ENCODE measurements at regions not wholly inside any gene's neighbourhood (a gene's known extent, or its start where the extent isn't known, plus 50 kb on each side); places are given as distances from the start of the nearest gene placed in this dataset.

DNA sequence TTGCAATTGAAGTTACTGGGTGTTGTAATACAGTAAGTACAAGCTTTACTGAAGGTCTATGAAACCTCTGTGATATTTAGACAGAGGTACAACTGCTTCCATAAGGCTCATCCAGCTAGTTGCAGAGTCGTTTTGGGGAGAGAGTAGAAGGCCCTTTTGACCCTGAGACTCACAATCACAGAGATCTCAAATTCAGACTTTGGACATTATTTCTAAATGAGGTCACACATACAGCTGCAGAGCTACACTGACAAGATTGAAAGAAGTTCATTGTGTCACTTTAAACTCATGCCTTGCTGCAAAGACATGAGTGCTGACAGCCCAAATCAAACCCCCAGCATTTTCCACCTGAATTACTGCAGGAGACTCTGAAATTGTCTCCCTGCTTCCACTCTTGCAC is 205.9 kb upstream of the TMEM161B start:
- H3K4me3 ChIP-seq (replicated peaks; ENCODE audit: low read depth, low read length) = no peak overlapping the region
- no peak for DNase-seq (ENCODE audit: extremely low read depth, insufficient read length)
- H3K27me3 ChIP-seq (replicated peaks; ENCODE audit: control insufficient read depth, insufficient read depth, low read length) = no peaks in the 10 kb centered on the region
- TF ChIP-seq, protein P1, sequence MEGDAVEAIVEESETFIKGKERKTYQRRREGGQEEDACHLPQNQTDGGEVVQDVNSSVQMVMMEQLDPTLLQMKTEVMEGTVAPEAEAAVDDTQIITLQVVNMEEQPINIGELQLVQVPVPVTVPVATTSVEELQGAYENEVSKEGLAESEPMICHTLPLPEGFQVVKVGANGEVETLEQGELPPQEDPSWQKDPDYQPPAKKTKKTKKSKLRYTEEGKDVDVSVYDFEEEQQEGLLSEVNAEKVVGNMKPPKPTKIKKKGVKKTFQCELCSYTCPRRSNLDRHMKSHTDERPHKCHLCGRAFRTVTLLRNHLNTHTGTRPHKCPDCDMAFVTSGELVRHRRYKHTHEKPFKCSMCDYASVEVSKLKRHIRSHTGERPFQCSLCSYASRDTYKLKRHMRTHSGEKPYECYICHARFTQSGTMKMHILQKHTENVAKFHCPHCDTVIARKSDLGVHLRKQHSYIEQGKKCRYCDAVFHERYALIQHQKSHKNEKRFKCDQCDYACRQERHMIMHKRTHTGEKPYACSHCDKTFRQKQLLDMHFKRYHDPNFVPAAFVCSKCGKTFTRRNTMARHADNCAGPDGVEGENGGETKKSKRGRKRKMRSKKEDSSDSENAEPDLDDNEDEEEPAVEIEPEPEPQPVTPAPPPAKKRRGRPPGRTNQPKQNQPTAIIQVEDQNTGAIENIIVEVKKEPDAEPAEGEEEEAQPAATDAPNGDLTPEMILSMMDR (IDR thresholded peaks at IDR 0.05; ENCODE audit: insufficient read depth, low read length, poor library complexity, severe bottlenecking) = no peak
- no peaks in the 10 kb centered on the region for H3K36me3 ChIP-seq (ENCODE audit: control insufficient read depth, insufficient read depth, low read length)

DNA sequence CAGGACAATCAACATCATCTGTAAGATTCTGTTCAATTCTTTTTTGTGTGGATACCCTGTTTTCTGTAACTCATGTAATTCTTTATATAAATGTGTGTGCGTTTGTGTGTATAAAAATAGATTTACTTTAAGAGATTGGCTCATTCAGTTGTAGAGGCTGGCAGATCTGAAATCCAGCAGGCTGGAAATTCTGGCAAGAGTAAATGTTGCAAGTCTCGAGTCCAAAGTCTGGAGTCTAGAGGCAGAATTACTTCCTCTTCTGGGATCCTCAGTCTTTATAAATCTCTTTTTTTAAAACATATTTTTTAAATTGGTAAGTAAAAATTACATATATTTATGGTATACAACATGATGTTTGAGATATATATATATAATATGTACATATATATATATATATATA is 202.1 kb upstream of the TMEM161B start:
- Histone ChIP-seq H3K36me3 (ENCODE audit: control insufficient read depth, insufficient read depth, low read length) (no peaks in the 10 kb centered on the region), H3K4me3 (replicated peaks; ENCODE audit: low read depth, low read length) (no peak overlapping the region), H3K27me3 (replicated peaks; ENCODE audit: control insufficient read depth, insufficient read depth, low read length) (no peaks in the 10 kb centered on the region)
- DNase-seq (ENCODE audit: extremely low read depth, insufficient read length) = no peak
- TF ChIP-seq, protein P1 (IDR thresholded peaks at IDR 0.05; ENCODE audit: insufficient read depth, low read length, poor library complexity, severe bottlenecking) = no peak

DNA sequence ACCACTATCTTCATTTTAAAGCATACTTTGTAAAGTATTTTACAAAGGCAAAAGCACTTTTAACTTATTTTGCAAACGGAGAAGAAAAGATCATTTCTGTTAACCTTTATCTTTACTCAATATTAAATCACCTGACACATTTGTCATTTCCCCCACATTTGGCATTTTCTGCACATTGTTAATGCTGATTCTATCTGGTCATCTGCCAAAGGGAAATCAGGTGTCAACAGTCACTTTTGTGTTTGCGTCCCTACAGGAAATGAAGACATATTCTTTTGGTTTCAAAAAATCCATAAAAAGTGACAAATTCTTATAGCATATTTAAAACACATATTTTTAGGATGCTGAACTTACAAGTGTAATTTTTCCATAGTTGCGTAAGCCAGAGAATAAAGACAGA is 191.3 kb upstream of the TMEM161B start:
- Histone ChIP-seq H3K4me3 (replicated peaks; ENCODE audit: low read depth, low read length) (no peak overlapping the region), H3K36me3 (ENCODE audit: control insufficient read depth, insufficient read depth, low read length) (no peaks in the 10 kb centered on the region), H3K27me3 (replicated peaks; ENCODE audit: control insufficient read depth, insufficient read depth, low read length) (no peaks in the 10 kb centered on the region)
- TF ChIP-seq, protein P1 (IDR thresholded peaks at IDR 0.05; ENCODE audit: insufficient read depth, low read length, poor library complexity, severe bottlenecking) = no peak
- DNase-seq (ENCODE audit: extremely low read depth, insufficient read length) = no peak

DNA sequence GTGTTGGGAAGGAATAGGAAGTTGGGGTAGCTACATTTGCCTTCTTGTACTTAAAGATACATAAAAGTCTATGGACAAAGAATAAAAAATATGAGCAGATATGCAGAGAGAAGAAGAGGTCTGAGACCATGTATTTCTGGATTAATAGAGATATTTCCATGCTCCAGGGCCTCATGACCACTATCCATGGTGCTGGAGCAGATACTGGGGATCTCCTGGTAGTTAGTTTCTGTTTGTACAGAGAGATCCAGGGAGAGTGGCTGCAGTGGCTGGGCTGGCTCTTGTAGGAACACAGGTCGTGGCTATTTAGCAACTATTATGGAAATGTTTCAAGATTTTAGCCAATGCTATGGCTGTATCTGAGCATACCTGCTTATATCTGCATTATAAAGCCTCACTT is 184.2 kb upstream of the TMEM161B start:
- no peaks in the 10 kb centered on the region for H3K27me3 ChIP-seq (replicated peaks; ENCODE audit: control insufficient read depth, insufficient read depth, low read length)

DNA sequence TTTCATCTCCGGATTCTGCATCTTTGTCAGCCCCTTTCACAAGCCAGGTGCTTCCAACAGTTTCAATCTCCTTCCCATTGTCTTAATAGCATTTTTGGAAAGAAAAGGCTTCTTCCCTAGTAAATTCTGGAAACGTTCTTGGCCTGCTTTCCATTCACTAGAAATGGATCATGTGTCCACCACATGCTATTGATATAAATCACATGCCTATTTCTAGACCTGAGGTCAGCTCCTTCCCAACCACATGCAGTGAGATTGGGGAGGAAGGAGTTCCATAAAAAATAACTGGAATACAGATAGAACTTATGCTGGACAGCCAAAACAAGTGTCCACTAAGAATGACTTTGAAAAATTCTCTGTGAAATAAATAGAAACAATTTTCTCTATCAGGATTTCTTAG is 181.6 kb upstream of the TMEM161B start:
- TF ChIP-seq, protein P1 (IDR thresholded peaks at IDR 0.05; ENCODE audit: insufficient read depth, low read length, poor library complexity, severe bottlenecking) = no peak
- no peak overlapping the region for H3K4me3 ChIP-seq (replicated peaks; ENCODE audit: low read depth, low read length)
- H3K36me3 ChIP-seq (ENCODE audit: control insufficient read depth, insufficient read depth, low read length) = no peaks in the 10 kb centered on the region
- no peaks in the 10 kb centered on the region for H3K27me3 ChIP-seq (replicated peaks; ENCODE audit: control insufficient read depth, insufficient read depth, low read length)
- DNase-seq (ENCODE audit: extremely low read depth, insufficient read length) = no peak

More for the DNA sequence above, 184.2 kb upstream of the TMEM161B start:
- Histone ChIP-seq H3K4me3 (replicated peaks; ENCODE audit: low read depth, low read length) (no peak overlapping the region), H3K36me3 (ENCODE audit: control insufficient read depth, insufficient read depth, low read length) (no peaks in the 10 kb centered on the region)
- TF ChIP-seq, protein P1 (IDR thresholded peaks at IDR 0.05; ENCODE audit: insufficient read depth, low read length, poor library complexity, severe bottlenecking) = no peak
- no peak for DNase-seq (ENCODE audit: extremely low read depth, insufficient read length)

DNA sequence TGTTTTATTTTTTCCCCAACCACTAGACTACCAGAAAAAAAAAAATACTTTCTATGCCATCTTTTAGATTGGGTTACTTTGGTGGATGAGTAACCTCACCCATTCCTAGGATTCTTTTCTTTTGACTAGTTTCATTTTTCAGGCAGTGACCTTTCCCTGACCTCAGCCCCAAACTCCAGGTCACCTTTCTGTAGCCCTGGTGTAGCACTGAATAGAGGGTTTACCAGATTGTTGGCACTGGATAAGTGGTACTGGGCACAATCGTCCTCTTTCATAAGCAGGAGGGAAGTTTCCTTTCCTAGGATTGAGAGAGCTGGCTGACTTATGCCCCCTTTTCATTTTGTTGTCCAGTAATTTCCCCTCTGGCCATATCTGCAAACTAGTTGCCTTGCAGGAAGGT is 169.4 kb upstream of the TMEM161B start:
- H3K27me3 ChIP-seq (replicated peaks; ENCODE audit: control insufficient read depth, insufficient read depth, low read length) = no peaks in the 10 kb centered on the region
- H3K36me3 ChIP-seq (ENCODE audit: control insufficient read depth, insufficient read depth, low read length) = no peaks in the 10 kb centered on the region
- TF ChIP-seq, protein P1 (IDR thresholded peaks at IDR 0.05; ENCODE audit: insufficient read depth, low read length, poor library complexity, severe bottlenecking) = no peak
- DNase-seq (ENCODE audit: extremely low read depth, insufficient read length) = no peak
- H3K4me3 ChIP-seq (replicated peaks; ENCODE audit: low read depth, low read length) = no peak overlapping the region

All from GM06990 (cell line).